UCSD-AML1 (cell line): ENCODE measurements at regions not wholly inside any gene's neighbourhood (a gene's known extent, or its start where the extent isn't known, plus 50 kb on each side); places are given as distances from the start of the nearest gene placed in this dataset.

Experiments used
- DNase-seq: peaks from one replicate; lab custom pipeline; 2025; ENCODE audit not compliant: unreplicated experiment; lab: John Stamatoyannopoulos, UW

DNA sequence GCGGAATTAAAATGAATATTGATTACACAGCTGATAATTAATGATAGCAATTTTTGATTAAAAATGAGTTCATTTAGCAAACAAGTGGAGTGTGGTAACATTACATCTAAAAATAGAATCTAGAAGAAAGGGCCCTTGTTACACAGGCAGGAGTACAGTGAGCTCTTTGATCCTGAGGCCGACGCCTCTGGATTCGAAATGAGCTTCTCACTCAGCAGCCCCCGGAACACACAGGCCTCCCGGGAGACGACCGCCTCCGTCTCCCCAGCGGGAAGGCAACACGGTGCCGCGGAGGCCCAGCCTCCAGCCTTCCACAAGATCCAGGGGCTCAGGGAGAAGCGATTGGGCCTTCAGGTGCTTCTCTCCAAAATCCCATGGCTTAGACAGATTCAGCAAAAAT is 379.1 kb downstream of the BRD1 start:
- no peak for DNase-seq

DNA sequence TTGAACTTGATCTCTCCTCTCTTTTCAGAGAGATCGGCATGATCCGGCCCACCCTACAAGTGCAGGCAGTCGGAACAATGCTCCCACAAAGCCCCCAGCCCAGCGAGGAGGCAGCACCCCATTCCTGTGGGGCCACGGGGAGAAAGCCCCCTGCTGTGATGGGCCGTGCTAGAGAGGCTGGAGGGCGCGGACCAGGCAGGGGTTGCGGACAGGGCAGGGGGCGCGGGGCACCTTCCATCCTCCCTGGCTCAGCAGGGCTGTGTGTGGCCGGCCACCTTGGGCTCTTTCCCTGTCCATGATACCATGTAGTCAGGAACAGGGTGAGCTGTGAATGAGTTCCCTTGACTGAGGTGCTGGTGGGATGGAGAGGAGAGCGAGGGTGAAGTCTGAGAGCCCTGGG is 379.8 kb downstream of the BRD1 start:
- DNase-seq: no peak

DNA sequence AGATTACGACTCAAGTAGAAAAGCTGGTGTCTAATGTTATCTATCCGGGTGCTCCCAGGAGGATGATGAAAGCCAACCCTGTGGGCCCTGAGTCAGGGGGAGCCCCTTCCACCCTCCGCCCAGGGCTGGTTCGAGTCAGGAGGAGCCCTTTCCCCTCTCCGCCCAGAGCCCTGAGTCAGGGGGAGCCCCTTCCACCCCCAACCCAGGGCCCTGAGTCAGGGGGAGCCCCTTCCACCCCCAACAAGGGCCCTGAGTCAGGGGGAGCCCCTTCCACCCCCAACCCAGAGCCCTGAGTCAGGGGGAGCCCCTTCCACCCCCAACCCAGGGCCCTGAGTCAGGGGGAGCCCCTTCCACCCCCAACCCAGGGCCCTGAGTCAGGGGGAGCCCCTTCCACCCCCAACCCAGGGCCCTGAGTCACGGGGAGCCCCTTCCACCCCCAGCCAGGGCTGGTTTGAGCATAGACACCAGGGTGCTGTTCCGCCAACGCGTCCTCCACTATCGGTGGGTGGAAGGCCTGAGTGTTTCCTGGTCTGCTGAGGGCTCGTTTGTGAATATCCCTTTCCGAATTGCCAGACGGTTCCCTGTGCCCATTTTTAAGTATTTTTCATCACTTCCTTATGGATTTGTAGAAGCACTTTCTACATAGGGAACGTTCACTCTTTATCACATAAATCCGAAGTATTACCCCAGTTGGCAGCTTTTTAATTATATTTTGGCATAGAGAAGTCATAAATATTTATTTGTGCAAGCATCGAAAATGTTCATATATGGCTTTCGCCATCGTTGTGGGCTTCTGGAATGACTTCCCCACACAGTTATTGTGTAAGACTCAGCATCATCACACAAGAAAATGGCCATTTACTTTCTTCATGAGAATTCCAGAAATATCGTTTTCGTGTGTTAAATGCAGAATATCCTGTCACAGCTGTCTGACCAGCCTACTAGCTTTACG is 380.6 kb downstream of the BRD1 start:
- DNase-seq: no peak

DNA sequence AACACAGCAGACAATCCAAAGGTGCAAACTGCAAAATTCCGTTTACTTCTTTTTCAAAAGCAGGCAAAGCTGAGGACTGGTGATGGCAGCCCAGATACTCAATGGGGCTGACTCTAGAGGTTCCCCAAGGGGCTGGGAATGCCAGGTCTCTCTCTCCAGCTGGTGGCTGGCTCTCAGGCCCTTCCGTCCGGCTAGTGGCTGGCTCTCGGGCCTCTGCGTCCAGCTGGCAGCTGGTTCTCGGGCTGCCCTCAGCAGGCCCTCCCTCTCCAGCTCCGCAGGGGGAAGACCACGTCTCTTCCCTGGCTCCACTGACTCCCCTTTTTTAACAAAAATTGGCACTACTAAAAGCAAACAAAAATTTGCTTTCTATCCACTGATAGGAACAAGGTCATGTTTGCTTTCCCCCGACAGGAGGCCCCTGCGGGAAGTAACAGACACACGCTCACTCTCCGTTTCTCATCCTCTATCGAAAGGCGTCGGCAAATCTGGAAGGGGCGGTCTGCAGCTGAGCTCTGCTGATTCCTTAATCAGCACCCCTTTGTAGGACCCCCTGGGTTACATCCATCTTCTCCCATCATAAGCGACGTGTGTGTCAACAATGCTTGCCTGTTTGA is 381.4 kb downstream of the BRD1 start:
- no peak for DNase-seq

DNA sequence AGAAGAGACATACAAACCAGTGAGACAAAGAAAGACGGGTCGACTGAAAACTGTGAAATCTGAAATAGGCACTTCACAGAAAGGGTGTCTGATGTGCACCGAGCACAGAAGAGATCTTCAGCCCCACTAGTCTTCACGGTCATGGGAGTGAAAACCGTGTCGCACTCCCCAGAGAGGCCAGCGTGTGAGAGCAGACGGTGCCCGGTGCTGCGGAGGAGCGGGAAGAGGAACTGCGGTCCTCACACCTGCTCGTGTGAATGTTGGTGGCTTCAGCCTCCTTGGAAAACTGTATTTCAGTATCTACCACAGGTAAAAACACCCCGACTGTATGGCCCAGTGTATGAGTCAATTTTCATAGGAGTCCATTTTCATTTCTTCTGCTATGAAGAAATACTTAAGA is 382.9 kb downstream of the BRD1 start:
- no peak for DNase-seq

DNA sequence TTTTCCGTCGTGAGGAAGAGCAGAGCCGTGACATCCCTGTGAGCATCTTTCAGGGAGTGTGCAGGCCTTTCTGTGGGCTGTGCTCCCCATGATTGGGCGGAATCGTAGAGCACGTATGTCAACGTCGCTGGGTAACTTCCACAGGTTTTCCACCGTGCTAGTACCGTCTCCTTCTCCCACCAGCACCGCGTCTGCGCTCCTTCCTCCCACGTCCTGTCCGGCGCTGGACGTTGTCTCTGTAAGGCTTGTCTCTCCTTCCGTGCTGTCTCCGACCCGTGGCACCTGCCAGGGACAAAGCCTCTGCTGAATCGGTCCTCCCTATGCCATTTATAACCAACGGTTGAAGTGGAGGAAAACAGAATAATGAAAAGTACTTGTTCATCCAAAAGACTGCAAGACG is 386.7 kb downstream of the BRD1 start:
- no peak for DNase-seq

DNA sequence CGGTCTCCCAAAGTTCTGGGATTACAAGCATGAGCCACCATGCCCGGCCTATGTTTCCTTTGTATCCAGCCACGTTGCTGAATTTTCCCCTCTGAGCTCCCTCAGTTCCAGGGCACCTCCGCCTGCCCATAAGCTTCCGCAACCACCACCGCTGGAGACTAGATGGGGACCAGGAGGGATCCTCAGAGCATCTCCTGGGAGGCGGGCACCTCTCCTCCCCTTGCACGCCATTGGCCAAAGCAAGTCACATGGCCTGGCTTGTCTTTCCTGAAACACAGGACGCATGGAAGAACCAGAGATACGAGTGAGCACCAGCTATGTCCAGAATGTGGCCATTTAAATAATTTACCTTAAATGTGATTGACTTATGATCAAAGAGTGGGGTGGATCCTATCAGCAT is 388.3 kb downstream of the BRD1 start:
- no peak for DNase-seq

DNA sequence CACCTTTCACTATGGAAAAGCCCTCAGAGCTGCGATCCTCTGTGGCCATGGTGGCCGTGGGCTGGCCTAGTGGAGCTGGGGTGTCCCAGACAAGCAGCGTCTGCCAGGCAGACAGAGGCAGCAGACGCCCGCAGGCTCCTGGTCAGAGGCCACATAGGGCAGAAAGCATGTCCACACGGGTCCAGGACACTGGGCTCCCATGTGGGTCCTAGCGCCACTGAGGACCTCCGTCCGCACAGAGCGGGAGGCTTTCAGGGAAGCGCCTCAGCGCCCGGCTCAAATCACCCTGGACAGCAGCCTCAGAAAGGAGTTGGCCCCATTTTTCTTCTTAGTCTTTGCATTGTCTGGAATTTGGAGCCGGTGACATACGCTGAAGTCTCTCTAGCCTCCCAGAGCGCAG is 389.7 kb downstream of the BRD1 start:
- no peak for DNase-seq

DNA sequence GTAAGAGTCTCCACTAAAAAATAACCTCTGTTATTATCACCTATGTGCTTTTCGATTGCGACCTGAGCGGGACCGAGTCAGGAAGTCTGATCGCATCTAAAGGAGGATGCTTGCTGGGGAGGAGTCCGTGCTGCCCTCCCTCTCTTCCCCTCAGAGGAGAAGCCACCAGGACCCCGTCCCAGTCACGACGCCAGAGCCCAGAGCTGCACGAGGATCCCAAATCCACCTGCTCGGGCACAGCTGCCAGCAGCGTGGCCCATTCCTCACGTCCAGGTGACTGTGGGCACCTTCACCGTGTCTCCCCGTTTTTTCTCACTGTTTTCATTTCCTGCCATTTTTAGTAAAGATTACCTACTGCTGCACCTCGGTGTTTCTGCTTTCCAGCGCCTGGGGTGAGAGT is 390.3 kb downstream of the BRD1 start:
- no peak for DNase-seq

DNA sequence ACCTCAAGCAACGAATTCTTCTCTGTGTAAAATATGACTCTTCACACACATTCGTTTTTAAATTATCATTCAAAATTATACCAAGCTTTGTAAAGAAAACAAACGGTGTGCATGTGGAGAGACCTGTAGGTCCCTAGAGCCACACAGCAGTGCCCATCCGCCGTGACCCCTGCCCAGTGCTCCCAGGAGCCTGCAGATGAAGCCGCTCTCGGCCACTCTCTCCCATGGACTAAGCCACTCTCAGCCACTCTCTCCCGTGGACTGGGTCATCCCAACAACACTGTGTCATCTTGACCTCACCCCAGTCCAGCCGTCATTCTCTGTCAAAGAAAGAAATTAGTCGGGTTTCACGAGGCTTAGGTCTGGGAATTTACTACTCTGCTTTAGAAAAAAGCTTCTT is 391.6 kb downstream of the BRD1 start:
- DNase-seq: no peak

DNA sequence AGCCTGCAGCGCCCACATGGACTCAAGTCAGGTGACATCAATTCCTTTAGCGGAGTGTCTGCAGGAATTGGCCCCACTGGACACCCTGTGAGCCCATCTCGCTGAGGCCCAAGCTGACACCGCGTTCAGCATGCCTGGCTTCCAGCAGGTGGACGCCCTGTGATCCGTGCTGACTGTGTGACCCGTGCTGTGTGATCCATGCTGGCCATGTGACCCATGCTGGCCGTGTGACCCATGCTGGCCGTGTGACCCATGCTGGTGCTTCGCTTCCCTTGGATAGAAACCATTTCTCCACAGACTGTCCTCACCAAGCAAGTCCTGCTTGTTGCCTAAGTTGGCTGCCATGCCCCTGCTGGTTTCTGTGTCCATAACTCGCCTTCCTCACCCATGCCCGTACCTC is 392.1 kb downstream of the BRD1 start:
- no peak for DNase-seq

DNA sequence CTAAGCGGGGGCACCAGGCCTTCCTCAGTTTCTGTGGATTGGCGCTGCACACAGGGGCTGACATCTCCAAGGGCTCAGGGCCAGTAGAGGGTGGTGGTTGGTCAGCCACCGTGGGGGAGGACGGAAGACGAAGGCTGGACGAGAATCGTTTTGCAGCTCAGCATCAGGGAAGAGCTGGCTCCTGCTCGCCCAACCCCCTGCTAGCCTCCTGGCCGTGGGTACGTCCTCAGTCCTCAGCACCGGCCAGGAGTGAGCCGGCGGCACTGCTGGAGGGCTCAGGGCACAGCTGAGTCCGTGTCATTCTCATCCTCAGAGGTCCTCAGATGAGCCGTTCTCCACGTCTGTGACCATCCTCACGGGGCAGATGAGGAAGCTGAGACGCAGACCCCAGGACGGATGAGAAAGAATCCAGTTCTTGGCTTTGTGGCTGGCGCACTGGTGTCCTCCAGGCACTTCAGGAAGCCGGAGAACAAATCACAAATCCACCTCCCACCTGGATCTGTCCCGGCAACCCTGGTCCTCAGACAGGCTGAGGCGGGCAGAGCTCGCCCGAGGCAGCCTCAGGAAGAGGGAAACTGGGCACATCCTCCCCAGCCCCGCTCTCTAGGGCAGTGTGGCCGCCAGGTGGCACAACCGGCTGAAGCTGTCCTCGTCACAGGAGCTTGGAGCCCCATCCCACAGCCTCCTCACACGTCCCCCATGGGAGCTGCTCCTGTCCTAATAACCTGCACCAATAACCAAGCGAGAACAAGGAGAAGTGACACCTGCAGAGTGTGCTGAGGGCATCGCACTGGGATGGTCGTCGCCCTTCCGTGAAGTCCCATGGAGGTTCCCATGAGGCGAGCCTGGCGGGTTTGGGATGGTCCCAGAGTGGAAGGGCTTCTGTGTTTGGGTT is 393.7 kb downstream of the BRD1 start:
- DNase-seq: no peak

DNA sequence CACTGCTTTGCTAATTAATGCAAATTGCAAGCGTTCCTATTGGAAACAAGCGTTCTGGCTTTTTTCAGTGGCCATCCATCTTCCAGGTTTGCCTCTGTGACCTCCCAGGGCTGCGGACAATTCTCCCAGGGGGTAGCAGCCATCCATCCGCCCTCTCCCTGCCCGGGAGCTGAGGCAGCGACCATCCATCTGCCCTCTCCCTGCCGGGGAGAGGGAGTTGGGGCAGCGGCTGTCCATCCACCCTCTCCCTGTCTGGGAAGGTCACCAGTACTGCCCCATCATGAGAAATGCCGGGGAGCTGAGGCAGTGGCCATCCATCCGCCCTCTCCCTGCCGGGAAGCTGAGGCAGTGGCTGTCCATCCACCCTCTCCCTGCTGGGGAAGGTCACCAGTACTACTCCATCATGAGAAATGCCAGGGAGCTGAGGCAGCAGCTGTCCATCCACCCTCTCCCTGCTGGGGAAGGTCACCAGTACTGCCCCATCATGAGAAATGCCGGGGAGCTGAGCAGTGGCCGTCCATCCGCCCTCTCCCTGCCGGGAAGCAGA is 394.7 kb downstream of the BRD1 start:
- no peak for DNase-seq

DNA sequence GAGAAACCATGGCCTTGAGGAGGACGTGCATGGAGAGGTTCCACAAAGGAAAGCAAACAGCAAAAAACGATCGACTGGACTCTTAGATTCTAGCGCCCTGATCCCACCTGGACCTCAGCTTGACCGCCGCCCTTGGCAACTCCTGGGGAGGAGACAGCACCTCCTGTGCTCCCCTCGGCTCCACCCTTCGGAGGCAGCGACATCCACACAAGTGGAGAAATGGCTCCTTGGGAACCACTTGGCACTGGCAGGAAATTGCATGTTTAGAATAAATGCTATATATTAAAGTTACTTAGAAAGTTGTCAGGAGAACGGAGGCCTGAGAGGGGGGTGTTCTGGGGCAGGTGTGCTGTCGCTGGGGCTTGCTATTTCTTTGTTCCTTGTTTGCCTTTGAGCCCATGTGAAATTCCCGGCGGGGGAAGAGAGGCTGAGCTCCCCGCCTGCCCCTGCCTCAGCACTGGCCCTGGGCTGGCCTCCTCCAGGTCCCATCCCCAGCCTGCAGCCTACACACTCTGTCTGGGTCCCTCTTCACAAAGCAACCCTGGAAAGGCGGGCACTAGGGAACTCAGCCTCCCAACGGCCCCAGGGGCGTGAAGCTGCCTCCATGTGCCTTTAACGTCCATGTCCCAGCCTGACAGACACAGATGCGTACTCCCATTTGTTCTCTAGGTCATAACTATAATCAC is 395.3 kb downstream of the BRD1 start:
- DNase-seq: no peak

DNA sequence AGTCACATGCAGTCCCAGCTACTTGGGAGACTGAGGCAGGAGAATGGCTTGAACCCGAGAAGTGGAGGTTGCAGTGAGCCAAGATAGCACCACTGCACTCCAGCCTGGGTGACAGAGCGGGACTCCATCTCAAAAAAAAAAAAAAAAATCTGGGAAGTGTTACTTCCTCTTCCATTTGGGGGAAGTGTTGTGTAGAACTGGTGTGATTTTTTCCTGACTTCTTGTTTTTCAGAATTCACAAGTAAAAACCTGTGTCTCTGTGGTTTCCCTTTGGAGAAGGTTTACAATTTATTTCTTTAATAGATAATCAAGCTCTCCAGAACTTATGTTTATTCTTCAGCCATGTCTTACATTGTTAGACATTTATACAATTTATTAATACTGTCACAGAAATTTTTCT is 396.1 kb downstream of the BRD1 start:
- DNase-seq: no peak

DNA sequence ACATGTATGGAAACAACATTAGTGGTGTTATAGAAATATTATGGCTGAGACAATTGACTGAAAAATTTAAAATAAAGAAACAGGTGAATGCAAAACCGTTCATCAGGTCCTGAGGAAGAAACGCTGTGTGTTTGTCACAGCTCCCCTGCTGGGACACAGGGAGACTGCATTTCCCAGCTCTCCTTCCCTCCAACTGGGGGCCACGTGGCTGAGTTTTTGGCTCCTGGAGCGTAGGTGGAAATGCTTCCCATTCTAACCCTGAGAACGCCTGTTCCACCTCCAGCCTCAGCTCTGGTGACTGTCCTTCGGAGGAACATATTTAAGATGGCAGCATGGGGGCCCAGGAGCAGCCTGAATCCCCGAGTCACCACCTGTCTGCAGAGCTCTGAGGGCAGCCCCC is 398.6 kb downstream of the BRD1 start:
- DNase-seq: no peak

DNA sequence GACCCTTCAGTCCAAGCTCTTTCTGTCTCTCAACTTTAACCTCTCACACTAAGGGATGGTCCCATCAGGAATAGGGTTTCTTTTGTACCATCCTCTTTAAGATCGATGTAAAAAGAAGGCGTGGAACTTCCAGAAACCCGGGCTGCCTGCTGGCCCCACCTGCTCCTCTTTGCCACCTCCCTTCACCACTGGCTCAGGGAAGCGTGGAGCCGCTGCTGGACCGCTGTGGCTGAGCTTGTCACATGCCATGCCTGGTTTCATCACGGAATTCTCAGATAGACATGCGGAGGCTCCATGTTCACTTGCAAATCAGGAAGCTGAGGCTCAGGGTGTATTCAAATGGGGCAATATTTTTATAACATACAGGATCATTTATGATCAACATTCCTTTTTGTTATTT is 399.7 kb downstream of the BRD1 start:
- DNase-seq: no peak

DNA sequence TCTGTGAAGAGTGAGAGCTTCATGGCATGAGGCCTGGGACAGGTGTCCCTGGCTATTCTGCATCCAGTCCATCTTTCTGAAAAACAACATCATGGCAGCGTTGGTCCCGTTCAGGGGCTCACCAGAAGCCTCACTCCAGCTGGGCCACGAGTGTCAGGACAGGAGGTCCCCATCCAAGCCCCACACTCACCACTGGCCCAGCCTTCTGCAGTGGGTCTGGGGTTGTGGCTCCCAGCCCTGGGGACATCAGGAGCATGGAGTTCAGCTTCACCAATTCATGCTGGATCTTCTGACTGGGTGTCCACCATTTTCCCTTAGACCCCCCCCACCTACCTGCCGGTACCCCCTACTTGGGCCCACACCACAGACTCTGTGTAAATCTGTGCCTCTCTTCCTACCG is 400.3 kb downstream of the BRD1 start:
- no peak for DNase-seq

DNA sequence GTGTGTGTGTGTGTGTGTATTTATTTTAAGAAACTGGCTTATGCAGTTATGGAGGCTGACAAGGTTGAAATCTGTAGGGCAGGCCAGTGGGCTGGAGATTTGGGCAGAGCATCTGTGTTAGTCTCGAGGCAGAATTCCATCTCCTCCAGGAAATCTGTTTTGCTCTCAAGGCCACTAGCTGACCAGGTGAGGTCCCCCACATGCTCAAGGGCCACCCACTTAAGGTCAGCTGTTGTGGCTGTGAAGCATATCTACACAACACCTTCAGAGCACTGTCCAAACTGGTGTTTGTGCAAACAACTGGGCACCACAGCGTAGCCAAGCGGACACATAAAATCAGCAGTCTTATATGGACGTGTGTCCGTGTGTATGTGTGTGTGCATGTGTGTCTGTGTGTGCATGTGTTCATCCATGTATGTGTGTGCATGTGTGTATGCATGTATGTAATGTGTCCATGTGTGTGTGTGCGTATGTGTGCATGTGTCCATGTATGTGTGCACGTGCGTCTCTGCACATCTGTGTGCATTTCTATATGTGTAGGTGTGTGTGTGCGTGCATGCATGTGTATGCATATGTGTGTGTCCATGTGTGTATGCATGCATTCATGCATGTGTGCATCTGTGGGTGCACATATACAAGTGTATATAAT is 400.9 kb downstream of the BRD1 start:
- DNase-seq: no peak

DNA sequence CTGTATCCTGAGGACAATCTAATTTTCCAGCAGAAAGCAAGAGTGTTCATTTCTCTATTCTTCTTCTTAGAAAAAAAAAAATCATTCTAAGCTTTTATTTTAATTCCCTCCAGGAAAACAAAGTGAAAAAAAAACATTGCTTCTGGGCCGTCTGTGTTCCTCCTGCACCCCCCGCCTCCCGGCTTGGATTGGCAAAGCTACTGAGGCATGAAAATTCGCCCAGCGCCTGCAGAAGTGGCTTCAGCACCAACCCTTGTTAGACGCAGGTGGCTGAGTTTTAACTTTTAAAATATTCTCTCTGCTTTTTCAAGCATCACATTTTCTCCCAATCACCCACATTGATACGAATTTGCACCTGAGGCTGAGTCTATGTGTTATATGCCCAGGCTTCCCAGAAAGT is 401.6 kb downstream of the BRD1 start:
- no peak for DNase-seq
